Colonic mucosa (tissue), 4 donors: ENCODE measurements at regions not wholly inside any gene's neighbourhood (a gene's known extent, or its start where the extent isn't known, plus 50 kb on each side); places are given as distances from the start of the nearest gene placed in this dataset.

Experiments used
- DNase-seq: peaks from one replicate; pipeline ENCODE4 v3.0.0-alpha.2; 2020
- H3K27ac ChIP-seq: fragments of 200-600 bp; one replicate; pipeline ENCODE4 v1.8.0; 2021
- H3K27me3 ChIP-seq: fragments of 200-600 bp; one replicate; pipeline ENCODE4 v1.8.0; 2021
- H3K36me3 ChIP-seq: fragments of 200-600 bp; one replicate; pipeline ENCODE4 v1.8.0; 2021
- H3K4me1 ChIP-seq: fragments of 200-600 bp; one replicate; pipeline ENCODE4 v1.8.0; 2021; ENCODE audit warnings: mild to moderate bottlenecking
- H3K4me3 ChIP-seq: fragments of 200-600 bp; one replicate; pipeline ENCODE4 v1.8.0; 2021
- H3K9ac ChIP-seq, 2 donors: one replicate each; pipeline ENCODE4 v1.7.0; 2013; ENCODE audit warnings: control low read depth in 2 of 2, low read depth in 2 of 2, low read length in 2 of 2
- H3K9me3 ChIP-seq: fragments of 200-600 bp; one replicate; pipeline ENCODE4 v1.8.0; 2021
- CTCF ChIP-seq: fragments of 200-600 bp; IDR thresholded peaks from one replicate; pipeline ENCODE4 v1.8.0; 2022; ENCODE audit warnings: antibody characterized with exemption, mild to moderate bottlenecking
- intact Hi-C: fragments of 100-400 bp; cut with DNase I; formaldehyde crosslinking; loops from one replicate; pipeline ENCODE4 v1.14.1; 2022
- donor health status: healthy.
- donor health status: DM: no; HTN: no; CAD: no.
- donor health status: DM: no; HTN: no; CAD: no.

- DNase-seq: no peak
- H3K4me1 ChIP-seq: no peaks in the 10 kb centered on the region
- TF ChIP-seq CTCF: no peak
- intact Hi-C loops: no loop called here
- H3K36me3 ChIP-seq: no peaks in the 10 kb centered on the region
- no peak overlapping the region for H3K27ac ChIP-seq
- no peak overlapping the region for H3K4me3 ChIP-seq
- H3K27me3 ChIP-seq: no peaks in the 10 kb centered on the region
- H3K9ac ChIP-seq: no peak overlapping the region
- no peaks in the 10 kb centered on the region for H3K9me3 ChIP-seq
Observed at GRCh38 chr17:70924776-70925175, 755.4 kb downstream of the KCNJ2 start.

- no peak for TF ChIP-seq CTCF
- Histone ChIP-seq H3K36me3 (no peaks in the 10 kb centered on the region), H3K27me3 (no peaks in the 10 kb centered on the region), H3K9me3 (no peaks in the 10 kb centered on the region), H3K27ac (no peak overlapping the region), H3K4me1 (no peaks in the 10 kb centered on the region), H3K4me3 (no peak overlapping the region), H3K9ac (no peak overlapping the region)
- DNase-seq: no peak
- intact Hi-C loops: no loop called here
Observed at GRCh38 chr17:70929226-70929625, 759.9 kb downstream of the KCNJ2 start.

GRCh38 chr17:70934231-70934630 lies 764.9 kb downstream of the KCNJ2 start:
- no peaks in the 10 kb centered on the region for H3K9me3 ChIP-seq
- no peak for TF ChIP-seq CTCF
- H3K9ac ChIP-seq: no peak overlapping the region
- H3K4me1 ChIP-seq: no peaks in the 10 kb centered on the region
- DNase-seq: no peak
- H3K4me3 ChIP-seq: no peak overlapping the region
- no peaks in the 10 kb centered on the region for H3K27me3 ChIP-seq
- no peaks in the 10 kb centered on the region for H3K36me3 ChIP-seq
- intact Hi-C loops: no loop called here
- H3K27ac ChIP-seq: no peak overlapping the region

- no peaks in the 10 kb centered on the region for H3K9me3 ChIP-seq
Observed at GRCh38 chr17:70934835-70935234, 765.5 kb downstream of the KCNJ2 start.

GRCh38 chr17:70936724-70937123 lies 767.4 kb downstream of the KCNJ2 start:
- Histone ChIP-seq H3K9ac (no peak overlapping the region), H3K36me3 (no peaks in the 10 kb centered on the region), H3K4me3 (no peak overlapping the region), H3K27me3 (no peaks in the 10 kb centered on the region), H3K9me3 (no peaks in the 10 kb centered on the region), H3K4me1 (no peaks in the 10 kb centered on the region), H3K27ac (no peak overlapping the region)
- no peak for DNase-seq
- intact Hi-C loops: no loop called here
- no peak for TF ChIP-seq CTCF

More at GRCh38 chr17:70934835-70935234, 765.5 kb downstream of the KCNJ2 start:
- Histone ChIP-seq H3K9ac (no peak overlapping the region), H3K36me3 (no peaks in the 10 kb centered on the region), H3K27me3 (no peaks in the 10 kb centered on the region), H3K4me1 (no peaks in the 10 kb centered on the region), H3K4me3 (no peak overlapping the region), H3K27ac (no peak overlapping the region)
- DNase-seq: no peak
- intact Hi-C loops: no loop called here
- TF ChIP-seq CTCF: no peak

- DNase-seq: no peak
- H3K4me1 ChIP-seq: no peaks in the 10 kb centered on the region
- H3K4me3 ChIP-seq: no peak overlapping the region
- H3K36me3 ChIP-seq: no peaks in the 10 kb centered on the region
- no peaks in the 10 kb centered on the region for H3K9me3 ChIP-seq
- H3K9ac ChIP-seq: no peak overlapping the region
- H3K27ac ChIP-seq: no peak overlapping the region
- intact Hi-C loops: no loop called here
- no peaks in the 10 kb centered on the region for H3K27me3 ChIP-seq
- TF ChIP-seq CTCF: no peak
Observed at GRCh38 chr17:70938336-70938735, 769.0 kb downstream of the KCNJ2 start.
